ENCODE measurements at regions not wholly inside any gene's neighbourhood (a gene's known extent, or its start where the extent isn't known, plus 50 kb on each side); places are given as distances from the start of the nearest gene placed in this dataset.

DNA sequence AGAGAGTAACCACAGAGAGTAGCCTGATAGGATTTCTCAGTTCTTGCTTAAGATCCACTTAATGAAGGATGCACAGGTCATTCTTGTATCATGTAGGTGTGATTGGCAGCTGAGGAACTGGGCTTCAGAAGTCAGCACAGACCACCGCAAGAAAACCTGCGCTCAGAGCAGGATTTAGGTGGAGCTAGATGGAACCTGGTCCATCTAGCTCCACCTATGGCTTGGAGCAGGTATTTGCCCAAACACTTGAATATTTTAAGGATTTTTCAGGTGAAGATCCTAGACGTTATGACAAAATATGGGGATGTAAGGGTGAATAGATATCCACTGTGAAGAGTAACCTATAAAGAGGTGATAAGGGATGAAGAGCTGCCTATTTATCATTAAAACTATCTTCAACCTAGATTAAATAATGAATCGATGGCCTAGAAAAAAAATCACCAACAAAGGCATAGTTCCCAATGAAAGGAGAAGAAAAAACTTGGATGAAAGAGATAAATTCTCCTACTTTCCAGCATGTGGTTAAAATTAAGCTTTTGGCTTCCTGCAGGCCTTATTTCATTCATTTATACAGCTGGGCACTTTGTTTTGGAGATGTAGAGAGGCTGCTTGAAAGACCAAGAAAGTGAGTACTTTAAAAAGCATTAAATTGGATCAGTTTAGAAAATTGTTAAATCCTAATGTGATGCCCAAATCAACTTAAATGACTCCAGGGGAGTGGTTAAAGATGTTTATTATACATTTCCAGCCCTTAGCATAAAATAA is 778.4 kb upstream of the GJE1 start:
- no peaks in the 10 kb centered on the region for H3K4me1 ChIP-seq (ENCODE audit: insufficient read depth)
- H3K79me2 ChIP-seq: no peaks in the 10 kb centered on the region
- H3K4me3 ChIP-seq: no peak overlapping the region
- no peaks in the 10 kb centered on the region for H3K36me3 ChIP-seq (replicated peaks; ENCODE audit: insufficient read depth, low read depth)
- no peaks in the 10 kb centered on the region for H3K9me3 ChIP-seq (ENCODE audit: low read depth)
- no peaks in the 10 kb centered on the region for H3K9me2 ChIP-seq (replicated peaks; ENCODE audit: insufficient read depth)
- WGBS (ENCODE audit: low lambda C conversion rate, missing lambda C conversion rate): 79% methylated on average over 4 of the region's 4 CpGs
- H4K20me1 ChIP-seq (ENCODE audit: insufficient read depth, poor library complexity, severe bottlenecking): no peaks in the 10 kb centered on the region
- no peak for TF ChIP-seq EZH2phosphoT487 (IDR thresholded peaks at IDR 0.05; ENCODE audit: low read depth, severe bottlenecking, unreplicated experiment)
- TF ChIP-seq, protein P1, sequence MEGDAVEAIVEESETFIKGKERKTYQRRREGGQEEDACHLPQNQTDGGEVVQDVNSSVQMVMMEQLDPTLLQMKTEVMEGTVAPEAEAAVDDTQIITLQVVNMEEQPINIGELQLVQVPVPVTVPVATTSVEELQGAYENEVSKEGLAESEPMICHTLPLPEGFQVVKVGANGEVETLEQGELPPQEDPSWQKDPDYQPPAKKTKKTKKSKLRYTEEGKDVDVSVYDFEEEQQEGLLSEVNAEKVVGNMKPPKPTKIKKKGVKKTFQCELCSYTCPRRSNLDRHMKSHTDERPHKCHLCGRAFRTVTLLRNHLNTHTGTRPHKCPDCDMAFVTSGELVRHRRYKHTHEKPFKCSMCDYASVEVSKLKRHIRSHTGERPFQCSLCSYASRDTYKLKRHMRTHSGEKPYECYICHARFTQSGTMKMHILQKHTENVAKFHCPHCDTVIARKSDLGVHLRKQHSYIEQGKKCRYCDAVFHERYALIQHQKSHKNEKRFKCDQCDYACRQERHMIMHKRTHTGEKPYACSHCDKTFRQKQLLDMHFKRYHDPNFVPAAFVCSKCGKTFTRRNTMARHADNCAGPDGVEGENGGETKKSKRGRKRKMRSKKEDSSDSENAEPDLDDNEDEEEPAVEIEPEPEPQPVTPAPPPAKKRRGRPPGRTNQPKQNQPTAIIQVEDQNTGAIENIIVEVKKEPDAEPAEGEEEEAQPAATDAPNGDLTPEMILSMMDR (IDR thresholded peaks at IDR 0.05; ENCODE audit: poor library complexity): no peak
- H3K4me2 ChIP-seq: no peak overlapping the region
- H3K27me3 ChIP-seq: no peaks in the 10 kb centered on the region
- no peak for DNase-seq (ENCODE audit: low spot score)
- no peak overlapping the region for H2AFZ ChIP-seq
- H3K27ac ChIP-seq: no peak overlapping the region

DNA sequence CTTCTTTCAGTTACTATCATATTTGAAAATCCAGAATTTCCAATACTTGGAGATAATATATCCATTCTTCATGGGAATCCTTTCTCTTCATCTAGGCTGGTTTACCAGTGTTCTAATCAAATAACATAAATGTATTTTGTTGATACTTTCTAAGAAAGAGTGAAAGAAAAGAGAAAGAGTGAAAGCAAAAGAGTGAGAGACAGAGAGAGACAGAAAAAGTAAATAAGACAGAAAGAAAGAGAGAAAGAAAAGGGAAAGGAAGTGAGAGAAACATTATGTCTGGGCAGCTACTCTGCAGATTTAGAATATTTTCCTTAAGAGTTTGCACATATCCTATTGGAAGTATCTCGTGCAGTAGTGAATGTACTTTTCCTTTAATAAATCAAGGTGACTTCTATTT is 781.0 kb upstream of the GJE1 start:
- DNase-seq (ENCODE audit: low spot score): no peak
- no peak overlapping the region for H3K27ac ChIP-seq
- no peaks in the 10 kb centered on the region for H3K27me3 ChIP-seq
- no peak overlapping the region for H3K4me3 ChIP-seq
- TF ChIP-seq EZH2 (IDR thresholded peaks at IDR 0.05; ENCODE audit: borderline replicate concordance): no peak
- TF ChIP-seq, protein P1 (IDR thresholded peaks at IDR 0.05; ENCODE audit: poor library complexity): no peak
- no peak for TF ChIP-seq EZH2phosphoT487 (IDR thresholded peaks at IDR 0.05; ENCODE audit: low read depth, severe bottlenecking, unreplicated experiment)
- no peaks in the 10 kb centered on the region for H3K9me2 ChIP-seq (replicated peaks; ENCODE audit: insufficient read depth)
- H3K4me2 ChIP-seq: no peak overlapping the region
- no peaks in the 10 kb centered on the region for H3K36me3 ChIP-seq (replicated peaks; ENCODE audit: insufficient read depth, low read depth)
- 93% methylated on average over 1 of the region's 1 CpG for WGBS (ENCODE audit: low lambda C conversion rate, missing lambda C conversion rate)
- H3K4me1 ChIP-seq (ENCODE audit: insufficient read depth): no peaks in the 10 kb centered on the region
- no peaks in the 10 kb centered on the region for H3K79me2 ChIP-seq
- no peaks in the 10 kb centered on the region for H4K20me1 ChIP-seq (ENCODE audit: insufficient read depth, poor library complexity, severe bottlenecking)
- no peaks in the 10 kb centered on the region for H3K9me3 ChIP-seq (ENCODE audit: low read depth)
- H2AFZ ChIP-seq: no peak overlapping the region

DNA sequence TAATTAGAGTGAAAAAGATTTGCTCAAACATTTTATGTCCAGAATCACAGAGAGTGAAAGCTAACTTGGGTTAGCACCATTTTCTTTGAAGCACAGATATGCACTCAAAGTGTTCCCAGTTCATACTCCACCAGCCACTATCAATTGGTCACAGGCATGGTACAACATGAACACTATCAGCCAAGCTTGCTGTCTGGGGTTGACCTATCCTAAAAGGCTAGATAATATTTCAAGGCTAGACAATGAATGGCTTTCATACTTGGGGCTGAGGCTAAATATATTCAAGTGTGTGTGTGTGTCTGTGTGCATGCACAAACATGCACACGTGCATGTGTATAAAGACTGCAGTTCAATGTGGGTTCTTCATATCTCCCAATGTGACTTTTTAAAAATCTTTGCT is 783.0 kb upstream of the GJE1 start:
- TF ChIP-seq EZH2 (IDR thresholded peaks at IDR 0.05; ENCODE audit: borderline replicate concordance) (no peak), EZH2phosphoT487 (IDR thresholded peaks at IDR 0.05; ENCODE audit: low read depth, severe bottlenecking, unreplicated experiment) (no peak)
- TF ChIP-seq, protein P1 (IDR thresholded peaks at IDR 0.05; ENCODE audit: poor library complexity): no peak
- WGBS (ENCODE audit: low lambda C conversion rate, missing lambda C conversion rate): 88% methylated on average over 1 of the region's 1 CpG
- H4K20me1 ChIP-seq (ENCODE audit: insufficient read depth, poor library complexity, severe bottlenecking): no peaks in the 10 kb centered on the region
- no peak overlapping the region for H2AFZ ChIP-seq
- no peaks in the 10 kb centered on the region for H3K36me3 ChIP-seq (replicated peaks; ENCODE audit: insufficient read depth, low read depth)
- no peak overlapping the region for H3K4me3 ChIP-seq
- H3K9me2 ChIP-seq (replicated peaks; ENCODE audit: insufficient read depth): no peaks in the 10 kb centered on the region
- H3K27me3 ChIP-seq: no peaks in the 10 kb centered on the region
- H3K79me2 ChIP-seq: no peaks in the 10 kb centered on the region
- H3K4me1 ChIP-seq (ENCODE audit: insufficient read depth): no peaks in the 10 kb centered on the region
- H3K4me2 ChIP-seq: no peak overlapping the region
- H3K27ac ChIP-seq: no peak overlapping the region
- no peaks in the 10 kb centered on the region for H3K9me3 ChIP-seq (ENCODE audit: low read depth)
- DNase-seq (ENCODE audit: low spot score): no peak

Measured in hepatocyte (in vitro differentiated cells).